ENCODE measurements at regions not wholly inside any gene's neighbourhood (a gene's known extent, or its start where the extent isn't known, plus 50 kb on each side); places are given as distances from the start of the nearest gene placed in this dataset.

DNA sequence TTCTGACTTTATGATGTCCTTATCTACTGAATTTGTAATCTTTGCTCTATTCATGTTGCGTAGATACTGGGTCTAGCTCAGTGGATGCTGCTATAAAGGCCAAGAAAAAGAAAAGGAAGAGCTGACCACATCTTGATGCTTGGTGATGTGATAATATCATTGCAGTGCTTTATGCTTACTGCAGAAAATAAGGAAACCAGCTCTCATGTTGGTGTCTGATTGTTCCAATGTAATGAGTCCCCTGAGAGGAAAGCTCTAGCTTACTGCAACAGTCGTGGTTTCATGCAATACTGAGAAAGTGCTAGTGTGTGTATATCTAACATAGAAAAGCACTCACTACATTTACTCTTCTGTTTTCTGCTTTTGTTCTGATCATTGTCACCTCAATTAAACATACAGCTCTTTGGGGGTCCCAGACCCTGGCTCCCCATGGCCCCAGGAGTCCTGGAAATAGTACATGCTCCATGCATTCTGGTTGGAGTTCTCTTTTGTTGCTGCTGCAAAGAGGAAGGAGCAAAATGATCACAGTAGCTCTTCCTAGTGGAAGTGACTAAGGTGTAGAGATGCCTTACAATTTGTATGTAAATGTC is 338.8 kb downstream of the CYRIA start:
- intact Hi-C loops (cut with DNase I) = no loop called here
- DNase-seq (ENCODE audit: extremely low spot score in 2 of 2) = no peak
- H3K4me3 ChIP-seq = no peak overlapping the region
- no peak for TF ChIP-seq POLR2A (IDR thresholded peaks at IDR 0.05)
- TF ChIP-seq, protein P1, sequence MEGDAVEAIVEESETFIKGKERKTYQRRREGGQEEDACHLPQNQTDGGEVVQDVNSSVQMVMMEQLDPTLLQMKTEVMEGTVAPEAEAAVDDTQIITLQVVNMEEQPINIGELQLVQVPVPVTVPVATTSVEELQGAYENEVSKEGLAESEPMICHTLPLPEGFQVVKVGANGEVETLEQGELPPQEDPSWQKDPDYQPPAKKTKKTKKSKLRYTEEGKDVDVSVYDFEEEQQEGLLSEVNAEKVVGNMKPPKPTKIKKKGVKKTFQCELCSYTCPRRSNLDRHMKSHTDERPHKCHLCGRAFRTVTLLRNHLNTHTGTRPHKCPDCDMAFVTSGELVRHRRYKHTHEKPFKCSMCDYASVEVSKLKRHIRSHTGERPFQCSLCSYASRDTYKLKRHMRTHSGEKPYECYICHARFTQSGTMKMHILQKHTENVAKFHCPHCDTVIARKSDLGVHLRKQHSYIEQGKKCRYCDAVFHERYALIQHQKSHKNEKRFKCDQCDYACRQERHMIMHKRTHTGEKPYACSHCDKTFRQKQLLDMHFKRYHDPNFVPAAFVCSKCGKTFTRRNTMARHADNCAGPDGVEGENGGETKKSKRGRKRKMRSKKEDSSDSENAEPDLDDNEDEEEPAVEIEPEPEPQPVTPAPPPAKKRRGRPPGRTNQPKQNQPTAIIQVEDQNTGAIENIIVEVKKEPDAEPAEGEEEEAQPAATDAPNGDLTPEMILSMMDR (IDR thresholded peaks at IDR 0.05) = no peak
- no peak for TF ChIP-seq POLR2AphosphoS5 (IDR thresholded peaks at IDR 0.05; ENCODE audit: insufficient read depth in 1 of 2, low read depth in 1 of 2)
- no peak overlapping the region for H3K27ac ChIP-seq
- H3K27me3 ChIP-seq = no peaks in the 10 kb centered on the region
- H3K36me3 ChIP-seq = no peaks in the 10 kb centered on the region
- no peaks in the 10 kb centered on the region for H3K4me1 ChIP-seq
- no peaks in the 10 kb centered on the region for H3K9me3 ChIP-seq

DNA sequence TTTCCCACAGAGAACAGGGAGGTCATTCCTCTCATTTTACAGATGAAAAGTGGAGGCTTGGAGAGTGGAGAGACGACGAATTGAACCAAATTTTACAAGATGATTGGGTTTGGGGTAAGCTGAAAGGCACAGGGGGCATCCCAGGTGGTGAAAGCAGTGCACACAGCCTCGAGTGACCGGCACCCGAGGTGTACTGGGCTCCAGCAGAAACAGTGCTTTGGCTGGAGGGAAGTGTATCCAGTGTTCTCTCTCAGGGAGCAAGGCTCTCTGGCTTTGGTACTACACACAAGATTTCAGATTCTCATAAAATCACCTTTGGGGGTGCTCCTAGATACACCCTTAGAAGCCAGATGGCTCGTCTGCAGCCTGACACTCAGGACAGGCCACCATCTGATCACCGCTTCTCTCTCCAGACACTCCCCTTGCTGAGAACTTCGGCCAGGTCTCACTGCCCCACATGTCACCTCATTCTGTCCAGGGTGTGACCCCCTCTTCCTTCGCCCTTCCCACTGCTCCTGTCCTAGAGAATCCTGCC is 339.6 kb downstream of the CYRIA start:
- Histone ChIP-seq H3K9me3 (no peaks in the 10 kb centered on the region), H3K4me3 (no peak overlapping the region), H3K4me1 (no peaks in the 10 kb centered on the region), H3K36me3 (no peaks in the 10 kb centered on the region), H3K27ac (no peak overlapping the region), H3K27me3 (no peaks in the 10 kb centered on the region)
- no peak for DNase-seq (ENCODE audit: extremely low spot score in 2 of 2)
- no peak for TF ChIP-seq POLR2AphosphoS5 (IDR thresholded peaks at IDR 0.05; ENCODE audit: insufficient read depth in 1 of 2, low read depth in 1 of 2)
- TF ChIP-seq, protein P1 (IDR thresholded peaks at IDR 0.05) = no peak
- TF ChIP-seq POLR2A (IDR thresholded peaks at IDR 0.05) = no peak
- intact Hi-C loops (cut with DNase I) = no loop called here

DNA sequence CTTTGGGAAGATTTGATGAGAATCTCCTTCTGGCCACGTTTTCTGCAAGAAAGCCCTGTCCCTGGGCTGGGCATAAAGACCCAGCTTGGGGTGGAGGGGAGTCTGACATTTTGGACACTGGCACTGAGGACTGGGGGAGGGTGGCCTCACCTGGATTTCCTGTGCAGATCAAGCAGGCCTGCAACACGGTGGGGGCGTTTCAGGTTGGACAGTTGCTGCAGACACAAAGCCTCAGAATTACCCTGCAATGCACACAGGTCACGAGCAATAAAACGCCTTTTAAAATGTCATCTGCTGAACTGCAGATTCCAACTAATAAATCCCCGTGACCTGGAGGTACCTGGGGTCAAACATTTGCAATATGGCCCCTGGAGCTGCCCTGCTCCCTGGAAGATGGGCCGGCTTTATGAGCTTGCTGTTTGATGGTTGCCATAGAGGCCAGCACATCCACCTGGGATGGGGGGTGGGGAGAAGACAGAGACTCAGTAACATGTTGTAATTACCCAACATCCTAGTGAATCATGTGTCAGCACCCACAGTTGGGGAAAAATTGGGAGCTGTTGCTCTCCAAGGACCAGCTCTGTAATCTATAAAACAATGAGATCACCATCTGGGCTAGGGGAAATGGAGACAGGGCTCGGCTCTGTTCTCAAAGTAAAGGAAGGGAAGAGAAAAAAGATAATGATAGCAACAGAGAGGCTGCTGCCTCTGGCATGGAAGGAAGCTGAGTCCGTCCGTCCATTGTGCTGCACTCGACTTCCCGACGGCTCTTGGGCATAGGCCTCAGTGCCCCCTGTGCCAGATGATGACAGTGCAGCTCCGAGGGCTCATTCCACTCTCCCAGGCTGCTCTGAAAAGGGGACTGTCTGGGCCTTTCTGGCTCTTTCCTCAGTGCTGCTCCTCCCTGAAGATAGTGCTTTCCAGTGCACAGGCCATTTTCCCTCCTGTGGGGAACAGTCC is 340.3 kb downstream of the CYRIA start:
- Histone ChIP-seq H3K27ac (no peak overlapping the region), H3K4me1 (no peaks in the 10 kb centered on the region), H3K27me3 (no peaks in the 10 kb centered on the region), H3K36me3 (no peaks in the 10 kb centered on the region), H3K4me3 (no peak overlapping the region), H3K9me3 (no peaks in the 10 kb centered on the region)
- intact Hi-C loops (cut with DNase I) = no loop called here
- DNase-seq (ENCODE audit: extremely low spot score in 2 of 2) = no peak
- TF ChIP-seq POLR2A (IDR thresholded peaks at IDR 0.05) (no peak), POLR2AphosphoS5 (IDR thresholded peaks at IDR 0.05; ENCODE audit: insufficient read depth in 1 of 2, low read depth in 1 of 2) (no peak)
- TF ChIP-seq, protein P1 (IDR thresholded peaks at IDR 0.05) = no peak

DNA sequence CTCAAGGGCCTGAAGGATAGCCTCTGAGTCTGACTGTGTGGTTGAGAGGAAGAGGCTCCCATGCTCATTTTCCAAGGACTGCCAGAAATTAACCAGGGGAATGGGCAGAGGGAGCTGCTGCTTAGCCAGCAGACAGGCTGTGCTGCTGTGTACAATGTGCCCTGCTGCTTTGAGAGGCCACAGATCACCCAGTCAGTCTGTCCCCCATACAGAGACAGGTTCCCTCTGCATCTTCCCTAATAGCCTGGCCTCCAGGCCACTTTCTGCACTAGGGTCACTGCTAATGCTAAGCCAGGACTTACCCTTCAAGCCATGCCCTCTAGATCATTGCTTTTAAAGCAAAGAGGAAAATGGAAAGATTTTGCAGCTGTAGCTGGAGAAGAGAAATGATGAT is 341.1 kb downstream of the CYRIA start:
- peaks cover 4% of the 10 kb centered on the region for H3K4me1 ChIP-seq
- TF ChIP-seq, protein P1 (IDR thresholded peaks at IDR 0.05) = no peak
- no peak for TF ChIP-seq POLR2AphosphoS5 (IDR thresholded peaks at IDR 0.05; ENCODE audit: insufficient read depth in 1 of 2, low read depth in 1 of 2)
- no peak for TF ChIP-seq POLR2A (IDR thresholded peaks at IDR 0.05)
- no peaks in the 10 kb centered on the region for H3K36me3 ChIP-seq
- DNase-seq (ENCODE audit: extremely low spot score in 2 of 2) = no peak
- H3K4me3 ChIP-seq = no peak overlapping the region
- no peak overlapping the region for H3K27ac ChIP-seq
- no peaks in the 10 kb centered on the region for H3K27me3 ChIP-seq
- H3K9me3 ChIP-seq = no peaks in the 10 kb centered on the region
- intact Hi-C loops (cut with DNase I) = no loop called here
